ENCODE measurements at regions not wholly inside any gene's neighbourhood (a gene's known extent, or its start where the extent isn't known, plus 50 kb on each side); places are given as distances from the start of the nearest gene placed in this dataset.
"Not testable (repeated sequence)": the region's sequence is repeated elsewhere in the genome, so short reads cannot be mapped to it uniquely, and the experiment has no call there.

- no peak for DNase-seq (ENCODE audit: low read depth, low spot score)
Observed at GRCh38 chrX:26873736-26874135, 589.4 kb downstream of the PPP4R3C start.

- DNase-seq (ENCODE audit: low read depth, low spot score) = no peak
Observed at GRCh38 chrX:26871967-26872366, 591.2 kb downstream of the PPP4R3C start.

- DNase-seq (ENCODE audit: low read depth, low spot score) = no peak
Observed at GRCh38 chrX:26851981-26852380, 611.2 kb downstream of the PPP4R3C start.

GRCh38 chrX:26848511-26848910 lies 614.6 kb downstream of the PPP4R3C start:
- no peak for DNase-seq (ENCODE audit: low read depth, low spot score)

GRCh38 chrX:26845056-26845455 lies 618.1 kb downstream of the PPP4R3C start:
- DNase-seq (ENCODE audit: low read depth, low spot score) = no peak

- no peak for DNase-seq (ENCODE audit: low read depth, low spot score)
Observed at GRCh38 chrX:26822448-26822847, 606.5 kb downstream of the MAGEB5 start.

GRCh38 chrX:26789751-26790150 lies 573.8 kb downstream of the MAGEB5 start:
- DNase-seq (ENCODE audit: low read depth, low spot score) = no peak

GRCh38 chrX:26788402-26788998 lies 572.5 kb downstream of the MAGEB5 start:
- no peak for DNase-seq (ENCODE audit: low read depth, low spot score)

- peak; percentile 1 for DNase-seq (ENCODE audit: low read depth, low spot score)
Observed at GRCh38 chrX:26783512-26784225, 567.7 kb downstream of the MAGEB5 start.

- DNase-seq (ENCODE audit: low read depth, low spot score) = no peak
Observed at GRCh38 chrX:26778320-26778888, 562.4 kb downstream of the MAGEB5 start.

GRCh38 chrX:26762253-26762652 lies 546.3 kb downstream of the MAGEB5 start:
- no peak for DNase-seq (ENCODE audit: low read depth, low spot score)

- not testable (repeated sequence) for DNase-seq (ENCODE audit: low read depth, low spot score)
Observed at GRCh38 chrX:26755760-26756159, 539.8 kb downstream of the MAGEB5 start.

- DNase-seq (ENCODE audit: low read depth, low spot score) = no peak
Observed at GRCh38 chrX:26747877-26748276, 531.9 kb downstream of the MAGEB5 start.

GRCh38 chrX:26722666-26723428 lies 506.9 kb downstream of the MAGEB5 start:
- no peak for DNase-seq (ENCODE audit: low read depth, low spot score)

- DNase-seq (ENCODE audit: low read depth, low spot score) = no peak
Observed at GRCh38 chrX:26672571-26672970, 456.6 kb downstream of the MAGEB5 start.

- DNase-seq (ENCODE audit: low read depth, low spot score) = no peak
Observed at GRCh38 chrX:26670521-26670920, 454.6 kb downstream of the MAGEB5 start.

GRCh38 chrX:26664919-26665318 lies 448.9 kb downstream of the MAGEB5 start:
- DNase-seq (ENCODE audit: low read depth, low spot score) = no peak

- DNase-seq (ENCODE audit: low read depth, low spot score) = no peak
Observed at GRCh38 chrX:26653050-26653449, 437.1 kb downstream of the MAGEB5 start.

- no peak for DNase-seq (ENCODE audit: low read depth, low spot score)
Observed at GRCh38 chrX:26651755-26652154, 435.8 kb downstream of the MAGEB5 start.

- no peak for DNase-seq (ENCODE audit: low read depth, low spot score)
Observed at GRCh38 chrX:26649534-26649933, 433.6 kb downstream of the MAGEB5 start.

- no peak for DNase-seq (ENCODE audit: low read depth, low spot score)
Observed at GRCh38 chrX:26631385-26631784, 415.4 kb downstream of the MAGEB5 start.

GRCh38 chrX:26613956-26614355 lies 398.0 kb downstream of the MAGEB5 start:
- DNase-seq (ENCODE audit: low read depth, low spot score) = no peak
